SH-SY5Y (cell line): ENCODE measurements at regions not wholly inside any gene's neighbourhood (a gene's known extent, or its start where the extent isn't known, plus 50 kb on each side); places are given as distances from the start of the nearest gene placed in this dataset.

Experiments
- GATA2 ChIP-seq: IDR thresholded peaks from 2 replicates; pipeline ENCODE4 v1.6.1; 2011; ENCODE audit warnings: mild to moderate bottlenecking, low read depth, low read length
- GATA3 ChIP-seq: IDR thresholded peaks from 2 replicates; pipeline ENCODE4 v1.6.1; 2011; ENCODE audit warnings: low read depth, mild to moderate bottlenecking, low read length, moderate library complexity

GRCh38 chr12:113697104-113697503, 225.4 kb upstream of the LHX5 start:
- TF ChIP-seq GATA3 (no peak), GATA2 (no peak)
